Sigmoid colon (tissue), 6 donors: ENCODE measurements at regions not wholly inside any gene's neighbourhood (a gene's known extent, or its start where the extent isn't known, plus 50 kb on each side); places are given as distances from the start of the nearest gene placed in this dataset.

Source experiments
- DNase-seq: peaks from one replicate; pipeline ENCODE4 v3.0.0-alpha.2; 2019
- H3K27ac ChIP-seq, 4 donors: fragments of 200-600 bp; sonication (generic); one replicate each; pipeline ENCODE4 v1.5.1; 2016 to 2019; ENCODE audit warnings: mild to moderate bottlenecking in 1 of 4
- H3K27me3 ChIP-seq, 3 donors: fragments of 200-600 bp; sonication (generic); one replicate each; pipeline ENCODE4 v1.5.1; 2019; ENCODE audit warnings: mild to moderate bottlenecking in 1 of 3
- H3K36me3 ChIP-seq, 4 donors: fragments of 200-600 bp; sonication (generic); one replicate each; pipeline ENCODE4 v1.5.1; 2016 to 2019
- H3K4me1 ChIP-seq, 4 donors: fragments of 200-600 bp; sonication (generic); one replicate each; pipeline ENCODE4 v1.5.1; 2017 to 2019
- H3K4me3 ChIP-seq, 4 donors: fragments of 200-600 bp; sonication (generic); one replicate each; pipeline ENCODE4 v1.5.1; 2017 to 2019; ENCODE audit warnings: mild to moderate bottlenecking in 2 of 4, moderate library complexity in 1 of 4
- H3K9me3 ChIP-seq, 4 donors: fragments of 200-600 bp in 3 of 4; sonication (generic) in 3 of 4; one replicate each; pipeline versions ENCODE4 v1.5.1 to v1.6.1; 2013 to 2019
- EP300 ChIP-seq, 4 donors: sonication (generic); formaldehyde crosslinking; IDR thresholded peaks; one replicate each; pipeline ENCODE4 v1.6.1; 2017; ENCODE audit warnings: antibody characterized with exemption in 4 of 4
- POLR2A ChIP-seq, 2 donors: fragments of 450-650 bp; IDR thresholded peaks; one replicate each; pipeline ENCODE4 v1.6.1; 2016; ENCODE audit warnings: antibody characterized with exemption in 2 of 2, mild to moderate bottlenecking in 2 of 2, moderate library complexity in 2 of 2
- POLR2AphosphoS5 ChIP-seq, 4 donors: sonication (generic); formaldehyde crosslinking; IDR thresholded peaks; one replicate each; pipeline ENCODE4 v1.6.1; 2017; ENCODE audit warnings: antibody characterized with exemption in 4 of 4
- WGBS, 2 donors: extraction: QIAGEN DNeasy Blood & Tissue Kit; methylation state at CpG; one replicate each; pipeline ENCODE4 v1.1.7; 2013; 5-methylcytosine and 5-hydroxymethylcytosine counted together
- intact Hi-C: fragments of 100-400 bp; cut with DNase I; formaldehyde crosslinking; loops from one replicate; pipeline ENCODE4 v1.15.1; 2023
- TF ChIP-seq, protein P1 (sequence below), 4 experiments: fragments of 450-650 bp in 3 of 4; fragments of 200-600 bp in 1 of 4; IDR thresholded peaks; one replicate each; pipeline ENCODE4 v1.5.1; 2016 to 2019; ENCODE audit warnings: antibody characterized with exemption in 4 of 4, mild to moderate bottlenecking in 3 of 4, moderate library complexity in 2 of 4
- donor health status: healthy with polysubstance abuse.
- donor health status: healthy.

DNA sequence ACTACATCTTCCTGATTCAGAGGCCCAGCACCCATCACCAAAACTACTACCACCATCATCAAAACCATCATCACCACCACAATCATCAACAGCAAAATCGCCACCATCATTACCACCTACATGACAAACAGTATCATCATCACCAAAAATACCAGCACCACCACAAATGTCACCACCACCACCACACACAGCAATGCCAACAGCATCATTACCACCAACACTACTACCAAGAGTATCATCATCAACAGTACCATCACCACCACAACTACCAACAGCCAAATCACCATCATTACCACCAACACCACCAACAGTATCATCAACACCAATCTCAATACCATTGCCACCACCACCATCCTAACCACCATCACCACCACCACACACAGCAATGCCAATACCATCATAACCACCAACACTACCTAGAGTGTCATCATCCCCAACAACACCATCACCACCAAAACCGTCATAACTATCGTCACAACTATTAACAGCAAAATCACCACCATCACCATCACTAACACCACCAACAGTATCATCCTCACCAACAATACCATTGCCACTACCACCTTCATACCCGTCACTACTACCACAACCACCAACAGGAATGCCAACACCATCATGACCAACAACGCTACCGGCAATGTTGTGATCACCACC, 64.6 kb upstream of the TEX51 start:
- Histone ChIP-seq H3K27ac (no peak overlapping the region), H3K4me1 (peaks cover 0 to 4% (median 0%) of the 10 kb centered on the region in 4 donors), H3K4me3 (no peak overlapping the region), H3K9me3 (no peaks in the 10 kb centered on the region), H3K27me3 (no peaks in the 10 kb centered on the region), H3K36me3 (no peaks in the 10 kb centered on the region)
- WGBS, 2 donors: 93 to 96% methylated on average over 6 of the region's 6 CpGs
- TF ChIP-seq, protein P1, sequence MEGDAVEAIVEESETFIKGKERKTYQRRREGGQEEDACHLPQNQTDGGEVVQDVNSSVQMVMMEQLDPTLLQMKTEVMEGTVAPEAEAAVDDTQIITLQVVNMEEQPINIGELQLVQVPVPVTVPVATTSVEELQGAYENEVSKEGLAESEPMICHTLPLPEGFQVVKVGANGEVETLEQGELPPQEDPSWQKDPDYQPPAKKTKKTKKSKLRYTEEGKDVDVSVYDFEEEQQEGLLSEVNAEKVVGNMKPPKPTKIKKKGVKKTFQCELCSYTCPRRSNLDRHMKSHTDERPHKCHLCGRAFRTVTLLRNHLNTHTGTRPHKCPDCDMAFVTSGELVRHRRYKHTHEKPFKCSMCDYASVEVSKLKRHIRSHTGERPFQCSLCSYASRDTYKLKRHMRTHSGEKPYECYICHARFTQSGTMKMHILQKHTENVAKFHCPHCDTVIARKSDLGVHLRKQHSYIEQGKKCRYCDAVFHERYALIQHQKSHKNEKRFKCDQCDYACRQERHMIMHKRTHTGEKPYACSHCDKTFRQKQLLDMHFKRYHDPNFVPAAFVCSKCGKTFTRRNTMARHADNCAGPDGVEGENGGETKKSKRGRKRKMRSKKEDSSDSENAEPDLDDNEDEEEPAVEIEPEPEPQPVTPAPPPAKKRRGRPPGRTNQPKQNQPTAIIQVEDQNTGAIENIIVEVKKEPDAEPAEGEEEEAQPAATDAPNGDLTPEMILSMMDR (IDR thresholded peaks at IDR 0.05): no peak
- TF ChIP-seq EP300 (IDR thresholded peaks at IDR 0.05) (no peak), POLR2AphosphoS5 (IDR thresholded peaks at IDR 0.05) (no peak), POLR2A (IDR thresholded peaks at IDR 0.05) (no peak)
- intact Hi-C loops: no loop called here
- DNase-seq: peak; percentile 17

DNA sequence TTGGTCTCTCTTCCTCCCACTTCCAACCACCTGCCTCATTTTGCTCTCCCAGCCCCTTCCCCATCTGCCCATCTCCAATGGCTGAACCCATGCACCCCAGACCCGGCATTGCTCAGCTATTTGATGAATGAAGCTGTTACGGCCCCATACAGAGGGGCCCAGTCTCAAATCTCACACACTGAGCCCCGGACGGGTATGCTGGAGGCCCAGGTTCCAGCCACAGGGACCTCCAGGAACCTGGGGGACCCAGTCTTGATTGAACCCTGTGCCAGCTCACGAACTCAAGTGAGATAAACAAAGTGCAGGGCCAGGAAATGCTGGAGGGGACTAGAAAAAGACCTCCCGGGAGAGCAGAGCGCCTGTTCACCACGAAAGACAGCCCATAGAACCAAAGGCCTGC, 63.4 kb upstream of the TEX51 start:
- H3K36me3 ChIP-seq: no peaks in the 10 kb centered on the region
- no peaks in the 10 kb centered on the region for H3K27me3 ChIP-seq
- H3K4me1 ChIP-seq: peaks cover 0 to 4% (median 0%) of the 10 kb centered on the region in 4 donors
- 83 to 84% methylated on average over 8 of the region's 8 CpGs for WGBS, 2 donors
- intact Hi-C loops: no loop called here
- DNase-seq: peak; percentile 34
- H3K27ac ChIP-seq: no peak overlapping the region
- H3K4me3 ChIP-seq: no peak overlapping the region
- no peak for TF ChIP-seq EP300 (IDR thresholded peaks at IDR 0.05)
- no peak for TF ChIP-seq POLR2A (IDR thresholded peaks at IDR 0.05)
- no peak for TF ChIP-seq POLR2AphosphoS5 (IDR thresholded peaks at IDR 0.05)
- TF ChIP-seq, protein P1 (IDR thresholded peaks at IDR 0.05): no peak
- H3K9me3 ChIP-seq: no peaks in the 10 kb centered on the region

DNA sequence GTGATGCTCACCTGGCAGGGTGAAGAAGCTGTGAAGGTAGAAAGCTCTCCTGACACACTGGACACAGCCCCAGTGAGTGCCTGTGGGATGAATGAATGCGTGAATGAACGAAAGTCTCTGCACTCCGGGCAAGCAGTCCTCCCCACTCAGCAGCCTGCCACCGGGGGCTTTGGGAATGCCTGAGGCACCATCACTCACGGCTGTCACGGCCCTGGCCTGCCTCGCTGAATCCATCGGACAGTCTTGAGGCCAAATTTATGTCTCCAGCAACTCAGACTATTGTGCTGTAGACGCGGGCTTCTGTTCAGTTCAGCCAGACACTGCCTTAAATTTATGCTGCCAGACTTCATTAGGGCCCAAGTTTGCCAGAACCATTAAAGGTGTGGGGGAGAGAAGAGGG, 62.9 kb upstream of the TEX51 start:
- H3K27ac ChIP-seq: no peak overlapping the region
- peak; percentile 34 for DNase-seq
- no peak overlapping the region for H3K4me3 ChIP-seq
- 78 to 90% methylated on average over 10 of the region's 10 CpGs for WGBS, 2 donors
- no peaks in the 10 kb centered on the region for H3K9me3 ChIP-seq
- intact Hi-C loops: no loop called here
- TF ChIP-seq, protein P1 (IDR thresholded peaks at IDR 0.05): no peak
- H3K27me3 ChIP-seq: no peaks in the 10 kb centered on the region
- peaks cover 0 to 4% (median 0%) of the 10 kb centered on the region in 4 donors for H3K4me1 ChIP-seq
- no peaks in the 10 kb centered on the region for H3K36me3 ChIP-seq

DNA sequence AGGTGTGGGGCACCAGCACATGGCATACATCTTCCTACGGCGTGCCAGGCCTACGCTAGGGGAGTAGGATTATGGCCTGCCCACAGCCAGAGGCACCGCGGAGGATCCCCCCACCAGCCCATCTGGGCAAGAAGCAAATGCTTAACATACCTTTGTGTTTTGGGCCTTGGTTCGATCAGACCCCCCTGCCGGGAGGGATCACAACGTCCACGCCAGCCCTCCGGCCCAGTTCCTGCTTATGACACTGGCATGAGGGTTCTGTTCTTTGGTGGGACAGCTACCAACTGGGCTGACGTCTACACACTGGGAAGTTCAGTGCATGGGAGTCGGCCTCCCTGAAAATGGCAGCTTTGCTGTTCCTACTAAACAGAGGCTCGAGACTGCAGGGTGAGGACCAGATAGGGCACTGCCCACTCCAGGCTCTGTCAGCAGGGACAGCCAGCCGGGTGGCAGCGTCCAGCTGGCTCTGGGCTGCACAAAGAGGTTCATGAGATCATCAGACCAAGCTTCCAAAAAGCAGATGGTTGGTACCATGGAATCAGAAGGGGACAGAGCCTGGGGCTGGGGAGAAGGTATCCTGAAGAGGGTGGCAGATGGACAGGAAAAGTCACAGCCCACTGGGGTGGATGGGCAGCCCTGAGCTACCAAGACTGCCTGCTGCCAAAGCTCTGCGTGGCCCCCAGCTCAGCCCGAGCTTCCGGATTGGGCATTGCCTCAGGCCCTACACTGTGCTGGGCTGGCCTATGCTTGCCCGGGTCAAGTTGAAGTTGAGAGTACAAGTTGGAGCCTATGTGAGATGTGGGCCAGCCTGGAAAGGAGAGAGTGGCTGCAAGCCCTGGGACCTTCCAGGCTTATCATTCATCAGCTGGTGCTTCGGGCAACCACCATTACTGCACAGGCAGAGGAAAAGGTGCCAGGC, 61.7 kb upstream of the TEX51 start:
- Histone ChIP-seq H3K36me3 (no peaks in the 10 kb centered on the region), H3K27me3 (no peaks in the 10 kb centered on the region), H3K9me3 (no peaks in the 10 kb centered on the region), H3K4me3 (no peak overlapping the region), H3K27ac (no peak overlapping the region), H3K4me1 (peaks cover 0 to 4% (median 0%) of the 10 kb centered on the region in 4 donors)
- 89 to 94% methylated on average over 20 of the region's 20 CpGs for WGBS, 2 donors
- DNase-seq: peak; percentile 43
- intact Hi-C loops: no loop called here
- TF ChIP-seq EP300 (IDR thresholded peaks at IDR 0.05): no peak
- TF ChIP-seq POLR2A (IDR thresholded peaks at IDR 0.05): no peak
- no peak for TF ChIP-seq POLR2AphosphoS5 (IDR thresholded peaks at IDR 0.05)
- TF ChIP-seq, protein P1 (IDR thresholded peaks at IDR 0.05): no peak
